NT2/D1 (cell line): ENCODE measurements at regions not wholly inside any gene's neighbourhood (a gene's known extent, or its start where the extent isn't known, plus 50 kb on each side); places are given as distances from the start of the nearest gene placed in this dataset.
"Not testable (repeated sequence)": the region's sequence is repeated elsewhere in the genome, so short reads cannot be mapped to it uniquely, and the experiment has no call there.

Experiments used
- DNase-seq: peaks from one replicate; pipeline ENCODE4 v3.0.0-alpha.2; 2011; ENCODE audit warnings: low read depth, low spot score
- H3K27me3 ChIP-seq: 2 replicates; pipeline ENCODE4 v1.6.0; 2011; ENCODE audit warnings: mild to moderate bottlenecking; ENCODE audit not compliant: insufficient read length, insufficient read depth
- H3K36me3 ChIP-seq: 2 replicates; pipeline ENCODE4 v1.6.1; 2011; ENCODE audit warnings: mild to moderate bottlenecking, low read length, mixed read lengths; ENCODE audit not compliant: insufficient read depth, insufficient read length
- H3K4me1 ChIP-seq: 2 replicates; pipeline ENCODE4 v1.5.1; 2011; ENCODE audit not compliant: insufficient read depth, insufficient read length
- H3K4me3 ChIP-seq: 2 replicates; pipeline ENCODE4 v1.5.1; 2011; ENCODE audit warnings: low read depth; ENCODE audit not compliant: insufficient read length
- H3K9ac ChIP-seq: 2 replicates; pipeline ENCODE4 v1.6.0; 2011; ENCODE audit warnings: low read depth; ENCODE audit not compliant: insufficient read length
- H3K9me3 ChIP-seq: 2 replicates; pipeline ENCODE4 v1.5.1; 2011; ENCODE audit warnings: mild to moderate bottlenecking, low read length; ENCODE audit not compliant: insufficient read depth
- SUZ12 ChIP-seq: IDR thresholded peaks from 2 replicates; pipeline ENCODE4 v1.6.1; 2011; ENCODE audit not compliant: insufficient read length, insufficient read depth; ENCODE audit errors: extremely low read depth
- YY1 ChIP-seq: IDR thresholded peaks from 2 replicates; pipeline ENCODE4 v1.6.1; 2011; ENCODE audit not compliant: insufficient read length, insufficient read depth
- ZNF274 ChIP-seq: IDR thresholded peaks from 2 replicates; pipeline ENCODE4 v1.6.1; 2011; ENCODE audit warnings: mild to moderate bottlenecking, low read depth, low read length

DNA sequence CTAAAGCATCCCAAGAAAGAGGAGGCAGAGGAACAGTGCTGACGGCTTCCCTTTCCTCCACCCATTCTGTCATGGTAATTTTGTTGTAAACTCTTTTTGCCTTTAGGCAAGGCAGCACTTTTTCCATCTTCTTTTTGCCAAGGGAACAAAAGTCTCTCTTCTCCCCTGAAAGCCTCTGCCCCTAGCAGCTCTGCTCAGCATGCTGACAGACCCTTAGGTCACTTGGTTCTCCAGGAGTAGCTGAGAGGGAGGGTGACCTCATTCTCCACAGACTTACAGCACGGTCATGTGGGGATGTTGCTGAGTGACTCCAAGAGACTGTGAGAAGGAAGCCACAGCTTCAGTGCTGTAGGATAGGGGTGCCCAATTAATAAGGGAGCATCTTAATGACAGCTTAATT lies 81.1 kb upstream of the RALGAPA2 start:
- Histone ChIP-seq H3K4me1 (no peaks in the 10 kb centered on the region), H3K36me3 (no peaks in the 10 kb centered on the region), H3K9ac (no peak overlapping the region), H3K27me3 (no peaks in the 10 kb centered on the region), H3K9me3 (no peaks in the 10 kb centered on the region), H3K4me3 (no peak overlapping the region)
- no peak for TF ChIP-seq SUZ12
- no peak for TF ChIP-seq YY1
- no peak for TF ChIP-seq ZNF274
- DNase-seq: no peak

DNA sequence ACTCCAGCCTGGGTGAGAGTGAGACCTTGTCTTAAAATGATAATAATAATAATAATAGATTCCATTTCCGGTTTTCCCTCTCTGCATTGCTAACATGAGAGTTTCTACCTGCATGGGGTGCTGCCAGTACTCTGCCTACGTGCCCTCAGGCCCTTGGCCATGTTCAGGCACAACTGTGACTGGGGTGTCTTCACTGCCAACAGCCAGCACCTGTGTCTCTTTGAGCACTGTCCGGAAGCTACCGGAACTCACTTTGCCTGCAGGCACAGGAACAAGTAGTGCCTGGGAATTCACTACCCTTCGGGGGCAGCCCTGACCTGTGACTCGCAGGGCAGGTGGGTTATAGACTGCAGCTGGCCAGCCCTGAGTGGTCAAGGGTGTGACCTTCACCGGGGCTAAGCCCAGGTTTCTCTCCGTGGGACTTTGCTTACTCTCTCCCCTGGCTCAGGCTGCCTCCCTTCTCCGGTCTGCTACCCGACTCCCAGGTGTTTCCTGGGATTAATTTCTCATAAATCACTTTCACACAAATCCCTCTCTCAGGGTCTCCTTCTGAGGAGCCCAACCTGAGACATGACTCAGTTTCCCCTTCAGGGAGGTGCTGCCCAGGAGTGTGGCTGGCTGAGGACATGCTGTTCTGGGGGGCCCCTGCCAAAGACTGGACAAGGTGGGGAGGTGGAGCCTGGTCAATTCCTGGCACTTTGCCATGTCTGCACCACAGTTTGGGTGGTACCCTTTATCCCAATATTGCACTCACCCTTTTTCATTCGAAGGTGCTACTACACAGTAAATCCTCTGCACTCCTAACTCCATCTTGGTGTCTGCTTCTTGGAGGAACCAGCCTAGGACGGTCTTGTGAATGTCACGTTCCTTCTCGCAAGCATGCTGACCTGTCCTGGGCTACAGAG lies 79.5 kb upstream of the RALGAPA2 start:
- DNase-seq: no peak
- H3K4me1 ChIP-seq: no peaks in the 10 kb centered on the region
- H3K4me3 ChIP-seq: no peak overlapping the region
- no peaks in the 10 kb centered on the region for H3K36me3 ChIP-seq
- no peaks in the 10 kb centered on the region for H3K27me3 ChIP-seq
- peak overlapping the region; percentile 10 for H3K9ac ChIP-seq
- TF ChIP-seq SUZ12 (no peak), YY1 (no peak), ZNF274 (no peak)
- H3K9me3 ChIP-seq: peaks cover 6% of the 10 kb centered on the region; the same call in 1 of the 2 replicates

DNA sequence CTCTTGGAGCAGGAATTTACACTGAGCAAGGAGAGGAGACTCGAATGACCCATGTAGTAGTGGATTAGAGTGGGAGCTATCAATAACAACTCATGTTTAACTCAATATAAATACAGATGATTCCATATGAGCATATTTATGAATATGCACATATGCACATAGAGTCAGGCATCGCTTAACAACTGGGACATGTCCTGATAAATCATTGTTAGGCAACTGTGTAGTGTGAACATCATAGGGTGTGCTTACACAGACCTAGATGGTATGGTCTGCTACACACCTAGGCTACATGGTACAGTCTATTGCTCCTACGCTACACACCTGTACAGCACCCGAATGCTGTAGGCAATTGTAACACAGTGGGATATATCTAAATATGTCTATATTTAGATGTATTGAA lies 75.9 kb upstream of the RALGAPA2 start:
- H3K9ac ChIP-seq: no peak overlapping the region
- H3K9me3 ChIP-seq: peaks cover 7% of the 10 kb centered on the region; the same call in 1 of the 2 replicates
- no peaks in the 10 kb centered on the region for H3K4me1 ChIP-seq
- no peak for DNase-seq
- no peaks in the 10 kb centered on the region for H3K27me3 ChIP-seq
- no peak overlapping the region for H3K4me3 ChIP-seq
- H3K36me3 ChIP-seq: no peaks in the 10 kb centered on the region
- TF ChIP-seq ZNF274 (no peak), YY1 (no peak), SUZ12 (no peak)

DNA sequence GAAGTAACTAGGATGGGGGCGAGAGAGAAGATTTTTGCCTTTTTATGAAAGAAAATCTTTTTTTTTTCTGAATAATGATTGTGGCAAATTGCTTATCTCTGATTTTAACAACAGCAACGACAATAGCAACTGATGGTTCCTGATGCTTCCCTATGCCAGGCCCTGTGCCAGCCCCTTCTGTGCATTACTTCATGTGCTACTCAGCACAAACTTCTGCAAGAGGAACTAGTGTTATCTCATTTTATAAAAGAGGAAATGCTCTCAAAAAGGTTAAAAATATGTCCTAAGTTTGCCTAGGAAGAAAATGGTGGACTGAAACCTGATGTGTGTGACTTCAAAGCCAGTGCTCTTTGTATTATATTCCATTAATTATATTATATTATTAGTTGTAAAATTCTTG lies 74.0 kb upstream of the RALGAPA2 start:
- Histone ChIP-seq H3K9ac (no peak overlapping the region), H3K9me3 (peaks cover 7% of the 10 kb centered on the region; the same call in 1 of the 2 replicates), H3K27me3 (no peaks in the 10 kb centered on the region), H3K36me3 (no peaks in the 10 kb centered on the region), H3K4me1 (no peaks in the 10 kb centered on the region), H3K4me3 (no peak overlapping the region)
- no peak for TF ChIP-seq YY1
- TF ChIP-seq SUZ12: no peak
- TF ChIP-seq ZNF274: no peak
- no peak for DNase-seq

DNA sequence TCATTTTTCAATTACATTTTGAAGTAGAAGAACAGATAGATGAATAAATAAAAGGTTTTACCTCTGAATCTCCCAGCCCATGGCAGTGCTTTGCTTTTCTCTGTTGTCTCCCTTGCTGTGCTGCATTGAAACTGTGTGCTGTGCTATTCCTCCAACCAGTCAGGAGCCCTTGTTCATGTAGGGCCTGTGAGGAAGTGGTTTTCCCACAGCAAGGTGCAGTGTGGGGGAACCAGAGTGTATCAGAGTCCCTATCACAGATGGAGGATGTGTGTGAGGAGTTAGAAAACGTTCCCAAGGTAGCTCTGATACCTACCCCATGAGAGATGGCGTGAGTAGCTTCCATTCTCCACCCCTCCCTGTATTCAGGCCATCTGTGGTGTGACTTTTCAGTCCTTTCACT lies 72.8 kb upstream of the RALGAPA2 start:
- no peak for DNase-seq
- TF ChIP-seq SUZ12 (no peak), ZNF274 (no peak), YY1 (no peak)
- no peak overlapping the region for H3K4me3 ChIP-seq
- no peak overlapping the region for H3K9ac ChIP-seq
- no peaks in the 10 kb centered on the region for H3K27me3 ChIP-seq
- no peaks in the 10 kb centered on the region for H3K36me3 ChIP-seq
- H3K4me1 ChIP-seq: no peaks in the 10 kb centered on the region
- peaks cover 7% of the 10 kb centered on the region; the same call in 1 of the 2 replicates for H3K9me3 ChIP-seq

DNA sequence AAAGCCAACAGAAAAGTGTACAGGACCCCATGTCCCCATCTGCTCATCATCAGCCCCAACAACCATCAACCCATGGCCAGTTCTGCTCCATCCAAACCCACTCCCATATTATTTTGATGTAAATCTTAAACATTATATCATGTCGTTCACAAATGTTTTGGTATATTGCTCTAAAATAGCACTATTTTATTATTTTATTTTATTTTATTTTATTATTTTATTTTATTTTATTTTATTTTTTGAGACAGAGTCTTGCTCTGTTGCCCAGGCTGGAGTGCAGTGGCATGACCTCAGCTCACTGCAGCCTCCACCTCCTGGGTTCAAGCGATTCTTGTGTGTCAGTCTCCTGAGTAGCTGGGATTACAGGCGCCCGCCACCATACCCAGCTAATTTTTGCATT lies 72.0 kb upstream of the RALGAPA2 start:
- H3K9me3 ChIP-seq, H3K27me3 ChIP-seq, H3K4me3 ChIP-seq, H3K9ac ChIP-seq, DNase-seq, H3K36me3 ChIP-seq, H3K4me1 ChIP-seq: not testable (repeated sequence)

DNA sequence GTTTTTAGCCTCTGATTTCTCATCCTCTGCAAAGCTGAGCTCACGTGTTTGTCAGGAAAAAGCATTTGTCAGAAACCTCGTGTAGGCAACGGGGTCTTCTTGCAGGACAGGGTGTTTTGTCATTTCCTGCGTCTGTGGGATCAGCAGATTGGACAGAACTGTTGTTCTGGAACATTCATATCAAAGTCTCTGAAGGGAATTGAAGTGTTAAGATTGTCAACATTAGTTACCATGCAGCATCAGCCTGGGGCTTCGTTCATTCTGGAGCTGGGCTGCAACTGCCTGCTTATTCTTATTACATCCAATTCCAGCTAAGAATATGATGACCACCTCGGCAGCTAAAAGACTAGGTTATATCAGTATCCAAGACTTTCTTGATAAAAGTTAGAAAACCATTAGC lies 71.0 kb upstream of the RALGAPA2 start:
- Histone ChIP-seq H3K9ac (no peak overlapping the region), H3K36me3 (no peaks in the 10 kb centered on the region), H3K9me3 (peaks cover 7% of the 10 kb centered on the region; the same call in 1 of the 2 replicates), H3K4me1 (no peaks in the 10 kb centered on the region), H3K27me3 (no peaks in the 10 kb centered on the region), H3K4me3 (no peak overlapping the region)
- no peak for DNase-seq
- TF ChIP-seq ZNF274: no peak
- no peak for TF ChIP-seq YY1
- TF ChIP-seq SUZ12: no peak

DNA sequence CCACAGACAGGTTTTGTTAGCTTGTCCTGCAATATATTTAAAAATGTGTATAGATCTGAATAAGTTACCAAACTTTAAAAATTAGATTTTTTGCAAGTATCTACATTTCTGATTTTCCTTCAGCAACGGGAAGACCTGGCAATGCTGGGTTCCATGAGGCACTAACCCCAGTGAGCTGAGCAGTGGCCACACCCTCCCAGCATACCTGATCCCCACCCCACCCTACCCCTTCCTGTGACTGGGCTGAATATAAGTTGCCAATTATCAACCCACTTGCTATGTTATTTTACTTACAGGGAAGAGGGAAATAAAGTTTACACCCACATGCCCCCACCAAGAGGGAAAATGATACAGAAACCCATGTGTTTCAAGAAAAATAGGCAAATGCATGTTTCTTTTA lies 70.3 kb upstream of the RALGAPA2 start:
- TF ChIP-seq ZNF274 (no peak), SUZ12 (no peak), YY1 (no peak)
- Histone ChIP-seq H3K4me1 (no peaks in the 10 kb centered on the region), H3K27me3 (no peaks in the 10 kb centered on the region), H3K9ac (no peak overlapping the region), H3K9me3 (peaks cover 7% of the 10 kb centered on the region; the same call in 1 of the 2 replicates), H3K36me3 (no peaks in the 10 kb centered on the region), H3K4me3 (no peak overlapping the region)
- DNase-seq: no peak
